Left kidney (tissue), 1 donor: ENCODE measurements at regions not wholly inside any gene's neighbourhood (a gene's known extent, or its start where the extent isn't known, plus 50 kb on each side); places are given as distances from the start of the nearest gene placed in this dataset.

Source experiments
- DNase-seq: peaks from one replicate; pipeline ENCODE4 v3.0.0-alpha.2; 2013

- no peak for DNase-seq
These were observed 1905.3 kb upstream of the PIK3C3 start for GRCh38 chr18:40049716-40050115.

GRCh38 chr18:40048886-40049650 lies 1906.0 kb upstream of the PIK3C3 start:
- no peak for DNase-seq

GRCh38 chr18:40048253-40048652 lies 1906.8 kb upstream of the PIK3C3 start:
- DNase-seq: no peak

- DNase-seq: no peak
These were observed 1908.4 kb upstream of the PIK3C3 start for GRCh38 chr18:40046596-40046995.

- DNase-seq: no peak
These were observed 1913.1 kb upstream of the PIK3C3 start for GRCh38 chr18:40041951-40042350.

GRCh38 chr18:40040574-40040973 lies 1914.5 kb upstream of the PIK3C3 start:
- DNase-seq: no peak

- no peak for DNase-seq
These were observed 1917.7 kb upstream of the PIK3C3 start for GRCh38 chr18:40037356-40037755.

GRCh38 chr18:40036861-40037260 lies 1918.2 kb upstream of the PIK3C3 start:
- DNase-seq: no peak

GRCh38 chr18:40035966-40036365 lies 1919.1 kb upstream of the PIK3C3 start:
- no peak for DNase-seq

GRCh38 chr18:40032076-40032475 lies 1923.0 kb upstream of the PIK3C3 start:
- no peak for DNase-seq

- no peak for DNase-seq
These were observed 1923.6 kb upstream of the PIK3C3 start for GRCh38 chr18:40031435-40031834.

GRCh38 chr18:40019797-40020392 lies 1935.1 kb upstream of the PIK3C3 start:
- no peak for DNase-seq

- DNase-seq: no peak
These were observed 1936.8 kb upstream of the PIK3C3 start for GRCh38 chr18:40018266-40018665.

GRCh38 chr18:40017021-40017420 lies 1938.0 kb upstream of the PIK3C3 start:
- no peak for DNase-seq

- DNase-seq: no peak
These were observed 1938.6 kb upstream of the PIK3C3 start for GRCh38 chr18:40016405-40016804.

GRCh38 chr18:40013001-40013609 lies 1941.9 kb upstream of the PIK3C3 start:
- no peak for DNase-seq

GRCh38 chr18:40011201-40011600 lies 1943.8 kb upstream of the PIK3C3 start:
- no peak for DNase-seq

- no peak for DNase-seq
These were observed 1948.4 kb upstream of the PIK3C3 start for GRCh38 chr18:40006634-40007033.

GRCh38 chr18:40004246-40004645 lies 1950.8 kb upstream of the PIK3C3 start:
- DNase-seq: no peak

GRCh38 chr18:39998317-39998716 lies 1956.7 kb upstream of the PIK3C3 start:
- no peak for DNase-seq

- no peak for DNase-seq
These were observed 1960.5 kb upstream of the PIK3C3 start for GRCh38 chr18:39994498-39994897.

GRCh38 chr18:39991696-39992265 lies 1963.3 kb upstream of the PIK3C3 start:
- DNase-seq: no peak

GRCh38 chr18:39990540-39990939 lies 1964.5 kb upstream of the PIK3C3 start:
- no peak for DNase-seq
